K562 (cell line): ENCODE measurements at regions not wholly inside any gene's neighbourhood (a gene's known extent, or its start where the extent isn't known, plus 50 kb on each side); places are given as distances from the start of the nearest gene placed in this dataset.

Experiments used
- ATAC-seq: fragments of 200-7000 bp; cut with Tn5 transposase; 3 replicates; pipeline ENCODE4 v1.9.1; 2020; ENCODE audit warnings: moderate library complexity
- BruUV-seq: library from RNA; stranded (reverse); fragments of 400-500 nt; replicated peaks from 2 replicates; lab custom pipeline; 2021; lab: Mats Ljungman, UMichigan
- CTCF ChIA-PET: fragments of 300-600 bp; formaldehyde crosslinking; extraction: SDS; loops from one replicate; lab custom pipeline; 2021; ENCODE audit warnings: low intra/inter-chr PET ratio; lab: Yijun Ruan, JAX
- POLR2A ChIA-PET: fragments of 300-600, 350-650 bp; sonication (Branson Sonifier 250); formaldehyde crosslinking; extraction: SDS; loops from one replicate; lab custom pipeline; 2021; ENCODE audit warnings: antibody characterized with exemption, inconsistent platforms; lab: Yijun Ruan, JAX
- DNase-seq, 4 experiments: peaks; one replicate each; pipeline versions ENCODE4 v3.0.0 to v3.0.0-alpha.2; 2011 to 2018; ENCODE audit warnings: low spot score in 3 of 4, mixed read lengths in 3 of 4; ENCODE audit errors: extremely low read depth in 1 of 4
- FAIRE-seq: peaks from 2 replicates; lab custom pipeline; 2011; peaks lifted over from hg19 to GRCh38; lab: Jason Lieb, UNC
- H2AFZ ChIP-seq: 2 replicates; pipeline ENCODE4 v1.6.0; 2011; ENCODE audit warnings: low read depth, low read length, control low read depth, inconsistent platforms
- H3K27ac ChIP-seq: fragments of 200-600 bp; 3 replicates; pipeline ENCODE4 v1.8.0; 2011; ENCODE audit warnings: low read depth, mild to moderate bottlenecking, control low read depth, inconsistent platforms, low read length, moderate library complexity, mixed read lengths; ENCODE audit errors: extremely low read depth
- H3K27me3 ChIP-seq, 2 experiments: fragments of 300-600 bp in 1 of 2; 2 replicates in 1 of 2; 3 replicates in 1 of 2; pipeline versions ENCODE4 v1.6.0 to v1.8.0; 2011; ENCODE audit warnings: inconsistent platforms in 2 of 2, low read length in 2 of 2, mild to moderate bottlenecking in 1 of 2, mixed read lengths in 1 of 2, moderate library complexity in 1 of 2; ENCODE audit not compliant: control insufficient read depth in 2 of 2, insufficient read depth in 2 of 2
- H3K36me3 ChIP-seq: fragments of 300-600 bp; 3 replicates; pipeline ENCODE4 v1.8.0; 2011; ENCODE audit warnings: mild to moderate bottlenecking, low read length, inconsistent platforms; ENCODE audit not compliant: control insufficient read depth, insufficient read depth
- H3K4me1 ChIP-seq, 2 experiments: fragments of 200-600 bp in 1 of 2; replicated peaks in 1 of 2; 2 replicates in 1 of 2; 3 replicates in 1 of 2; pipeline versions ENCODE4 v1.5.1 to v1.8.0; 2011; ENCODE audit warnings: inconsistent platforms in 2 of 2, low read length in 2 of 2, mild to moderate bottlenecking in 1 of 2, mixed read lengths in 1 of 2, moderate library complexity in 1 of 2; ENCODE audit not compliant: control insufficient read depth in 2 of 2, insufficient read depth in 2 of 2
- H3K4me2 ChIP-seq: 2 replicates; pipeline ENCODE4 v1.6.1; 2011; ENCODE audit warnings: low read length, control low read depth, inconsistent platforms, mixed read lengths; ENCODE audit not compliant: insufficient read depth
- H3K4me3 ChIP-seq: fragments of 200-600 bp; sonication (generic), shearing (Covaris generic); 2 replicates; pipeline ENCODE4 v1.5.1; 2016; ENCODE audit warnings: control low read depth, inconsistent platforms
- H3K79me2 ChIP-seq: fragments of 200-600 bp; 3 replicates; pipeline ENCODE4 v1.8.0; 2011; ENCODE audit warnings: low read length, inconsistent platforms; ENCODE audit not compliant: control insufficient read depth, insufficient read depth
- H3K9ac ChIP-seq, 2 experiments: 2 replicates each; pipeline versions ENCODE4 v1.6.0 to v1.6.1; 2011; ENCODE audit warnings: low read depth in 2 of 2, low read length in 2 of 2, control low read depth in 1 of 2, inconsistent platforms in 1 of 2, mild to moderate bottlenecking in 1 of 2, mixed read lengths in 1 of 2; ENCODE audit not compliant: insufficient read depth in 1 of 2
- H3K9me1 ChIP-seq: one replicate; pipeline ENCODE4 v1.6.0; 2011; ENCODE audit warnings: inconsistent platforms, mild to moderate bottlenecking, low read length, moderate library complexity; ENCODE audit not compliant: control insufficient read depth, insufficient read depth
- H3K9me3 ChIP-seq: replicated peaks from 2 replicates; pipeline ENCODE4 v1.5.1; 2011; ENCODE audit warnings: low read depth, low read length, inconsistent platforms; ENCODE audit not compliant: control insufficient read depth, insufficient read depth
- H4K20me1 ChIP-seq: replicated peaks from 2 replicates; pipeline ENCODE4 v1.6.1; 2011; ENCODE audit warnings: low read length, inconsistent platforms, mixed read lengths; ENCODE audit not compliant: control insufficient read depth, insufficient read depth
- C11orf30 ChIP-seq: fragments of 450-650 bp; IDR thresholded peaks from 2 replicates; pipeline ENCODE4 v1.6.1; 2016; ENCODE audit warnings: low read depth, mild to moderate bottlenecking
- MAFF ChIP-seq: IDR thresholded peaks from 2 replicates; pipeline ENCODE4 v1.6.1; 2012; ENCODE audit warnings: low read length, improper control_type of control experiment
- MAFG ChIP-seq: fragments of 450-650 bp; conservative IDR thresholded peaks from 2 replicates; pipeline ENCODE4 v1.6.1; 2016; ENCODE audit warnings: missing genetic modification characterization, missing compliant biosample characterization
- MAFK ChIP-seq: IDR thresholded peaks from 2 replicates; pipeline ENCODE4 v1.6.1; 2011; ENCODE audit warnings: low read length, improper control_type of control experiment
- NFE2 ChIP-seq: IDR thresholded peaks from 2 replicates; pipeline ENCODE4 v1.6.1; 2014; ENCODE audit warnings: antibody characterized with exemption, low read depth
- NFE2L1 ChIP-seq: fragments of 450-650 bp; IDR thresholded peaks from 2 replicates; pipeline ENCODE4 v1.6.1; 2016; ENCODE audit warnings: missing genetic modification characterization, low read depth, mild to moderate bottlenecking, missing compliant biosample characterization, moderate library complexity, borderline replicate concordance
- NFIC ChIP-seq: fragments of 450-650 bp; IDR thresholded peaks from 2 replicates; pipeline ENCODE4 v1.6.1; 2017; ENCODE audit warnings: mild to moderate bottlenecking, inconsistent platforms
- PTRF ChIP-seq: fragments of 450-650 bp; IDR thresholded peaks from 2 replicates; pipeline ENCODE4 v1.6.1; 2016; ENCODE audit warnings: mild to moderate bottlenecking, missing genetic modification characterization, missing compliant biosample characterization
- RBM15 ChIP-seq: fragments of 200-400 bp; formaldehyde crosslinking; IDR thresholded peaks from 2 replicates; pipeline ENCODE4 v1.6.1; 2018; ENCODE audit warnings: mild to moderate bottlenecking, low read length, moderate library complexity; ENCODE audit not compliant: insufficient read depth
- RNF2 ChIP-seq: sonication (generic); IDR thresholded peaks from 2 replicates; pipeline ENCODE4 v1.6.1; 2016
- SP2 ChIP-seq: IDR thresholded peaks from 2 replicates; pipeline ENCODE4 v1.6.1; 2011; ENCODE audit warnings: mild to moderate bottlenecking, low read depth, low read length, moderate library complexity; ENCODE audit not compliant: poor library complexity, severe bottlenecking; ENCODE audit errors: extremely low read depth
- SPI1 ChIP-seq: IDR thresholded peaks from 2 replicates; pipeline ENCODE4 v1.6.1; 2011; ENCODE audit warnings: low read depth, low read length, control low read depth, borderline replicate concordance
- TAF7 ChIP-seq: fragments of 450-650 bp; IDR thresholded peaks from 2 replicates; pipeline ENCODE4 v1.6.1; 2016; ENCODE audit warnings: missing genetic modification characterization, missing compliant biosample characterization
- ZNF316 ChIP-seq: fragments of 450-650 bp; IDR thresholded peaks from 2 replicates; pipeline ENCODE4 v1.6.1; 2016
- WGBS: fragments of 100-300 bp; shearing (Covaris generic); methylation state at CpG from one replicate; pipeline ENCODE4 v1.1.6; 2016; ENCODE audit warnings: low coverage, mixed read lengths; ENCODE audit not compliant: insufficient coverage; ENCODE audit errors: missing lambda C conversion rate; 5-methylcytosine and 5-hydroxymethylcytosine counted together
- in situ Hi-C: fragments of 300-500 bp; cut with MboI; formaldehyde crosslinking; loops from 4 replicates; pipeline ENCODE4 v1.15.0; 2018; ENCODE audit warnings: inconsistent platforms, mixed read lengths
- intact Hi-C: fragments of 100-400 bp; cut with micrococcal nuclease; formaldehyde crosslinking; loops from 2 replicates; pipeline ENCODE4 v1.14.2; 2022
- TF ChIP-seq, protein P1 (sequence below), 2 experiments: fragments of 450-650 bp; IDR thresholded peaks; 2 replicates each; pipeline ENCODE4 v1.6.1; 2016; ENCODE audit warnings: mild to moderate bottlenecking in 2 of 2, borderline replicate concordance in 1 of 2, low read depth in 1 of 2, moderate library complexity in 1 of 2

- Histone ChIP-seq H3K4me3 (no peak overlapping the region), H3K9me1 (no peaks in the 10 kb centered on the region), H3K4me2 (peak overlapping the region; percentile 26), H2AFZ (peak overlapping the region; percentile 47; the same call in 1 of the 2 replicates), H3K27me3 (peaks cover 0 to 16% of the 10 kb centered on the region in 2 experiments; a peak in 2 of 5 replicates), H3K9me3 (no peaks in the 10 kb centered on the region), H3K9ac (no peak overlapping the region), H3K27ac (no peak overlapping the region), H3K4me1 (peaks cover 0 to 3% of the 10 kb centered on the region in 2 experiments; a peak in 1 of 5 replicates), H4K20me1 (no peaks in the 10 kb centered on the region), H3K36me3 (no peaks in the 10 kb centered on the region), H3K79me2 (no peaks in the 10 kb centered on the region)
- no peak for ATAC-seq
- no TSS peak for BruUV-seq
- in situ Hi-C loops = no loop called here
- peak; percentile 23 for FAIRE-seq
- CTCF ChIA-PET = no interaction called here
- 2% methylated on average over 5 of the region's 5 CpGs for WGBS
- TF ChIP-seq MAFF (peak; percentile 14; the same call in 1 of the 2 replicates), MAFG (tag) (peak; percentile 68), ZNF316 (peak; percentile 41; the same call in 1 of the 2 replicates), RBM15 (no peak), NFE2 (peak; percentile 71), NFIC (peak; percentile 79), PTRF (tag) (no peak), MAFK (0 out of 2 replicates have a peak, but pooled peaks have one; percentile 24), SP2 (no peak), C11orf30 (peak; percentile 64; the same call in 1 of the 2 replicates), SPI1 (no peak), TAF7 (tag) (no peak), NFE2L1 (tag) (peak; percentile 45; the same call in 1 of the 2 replicates), RNF2 (no peak)
- TF ChIP-seq, protein P1, sequence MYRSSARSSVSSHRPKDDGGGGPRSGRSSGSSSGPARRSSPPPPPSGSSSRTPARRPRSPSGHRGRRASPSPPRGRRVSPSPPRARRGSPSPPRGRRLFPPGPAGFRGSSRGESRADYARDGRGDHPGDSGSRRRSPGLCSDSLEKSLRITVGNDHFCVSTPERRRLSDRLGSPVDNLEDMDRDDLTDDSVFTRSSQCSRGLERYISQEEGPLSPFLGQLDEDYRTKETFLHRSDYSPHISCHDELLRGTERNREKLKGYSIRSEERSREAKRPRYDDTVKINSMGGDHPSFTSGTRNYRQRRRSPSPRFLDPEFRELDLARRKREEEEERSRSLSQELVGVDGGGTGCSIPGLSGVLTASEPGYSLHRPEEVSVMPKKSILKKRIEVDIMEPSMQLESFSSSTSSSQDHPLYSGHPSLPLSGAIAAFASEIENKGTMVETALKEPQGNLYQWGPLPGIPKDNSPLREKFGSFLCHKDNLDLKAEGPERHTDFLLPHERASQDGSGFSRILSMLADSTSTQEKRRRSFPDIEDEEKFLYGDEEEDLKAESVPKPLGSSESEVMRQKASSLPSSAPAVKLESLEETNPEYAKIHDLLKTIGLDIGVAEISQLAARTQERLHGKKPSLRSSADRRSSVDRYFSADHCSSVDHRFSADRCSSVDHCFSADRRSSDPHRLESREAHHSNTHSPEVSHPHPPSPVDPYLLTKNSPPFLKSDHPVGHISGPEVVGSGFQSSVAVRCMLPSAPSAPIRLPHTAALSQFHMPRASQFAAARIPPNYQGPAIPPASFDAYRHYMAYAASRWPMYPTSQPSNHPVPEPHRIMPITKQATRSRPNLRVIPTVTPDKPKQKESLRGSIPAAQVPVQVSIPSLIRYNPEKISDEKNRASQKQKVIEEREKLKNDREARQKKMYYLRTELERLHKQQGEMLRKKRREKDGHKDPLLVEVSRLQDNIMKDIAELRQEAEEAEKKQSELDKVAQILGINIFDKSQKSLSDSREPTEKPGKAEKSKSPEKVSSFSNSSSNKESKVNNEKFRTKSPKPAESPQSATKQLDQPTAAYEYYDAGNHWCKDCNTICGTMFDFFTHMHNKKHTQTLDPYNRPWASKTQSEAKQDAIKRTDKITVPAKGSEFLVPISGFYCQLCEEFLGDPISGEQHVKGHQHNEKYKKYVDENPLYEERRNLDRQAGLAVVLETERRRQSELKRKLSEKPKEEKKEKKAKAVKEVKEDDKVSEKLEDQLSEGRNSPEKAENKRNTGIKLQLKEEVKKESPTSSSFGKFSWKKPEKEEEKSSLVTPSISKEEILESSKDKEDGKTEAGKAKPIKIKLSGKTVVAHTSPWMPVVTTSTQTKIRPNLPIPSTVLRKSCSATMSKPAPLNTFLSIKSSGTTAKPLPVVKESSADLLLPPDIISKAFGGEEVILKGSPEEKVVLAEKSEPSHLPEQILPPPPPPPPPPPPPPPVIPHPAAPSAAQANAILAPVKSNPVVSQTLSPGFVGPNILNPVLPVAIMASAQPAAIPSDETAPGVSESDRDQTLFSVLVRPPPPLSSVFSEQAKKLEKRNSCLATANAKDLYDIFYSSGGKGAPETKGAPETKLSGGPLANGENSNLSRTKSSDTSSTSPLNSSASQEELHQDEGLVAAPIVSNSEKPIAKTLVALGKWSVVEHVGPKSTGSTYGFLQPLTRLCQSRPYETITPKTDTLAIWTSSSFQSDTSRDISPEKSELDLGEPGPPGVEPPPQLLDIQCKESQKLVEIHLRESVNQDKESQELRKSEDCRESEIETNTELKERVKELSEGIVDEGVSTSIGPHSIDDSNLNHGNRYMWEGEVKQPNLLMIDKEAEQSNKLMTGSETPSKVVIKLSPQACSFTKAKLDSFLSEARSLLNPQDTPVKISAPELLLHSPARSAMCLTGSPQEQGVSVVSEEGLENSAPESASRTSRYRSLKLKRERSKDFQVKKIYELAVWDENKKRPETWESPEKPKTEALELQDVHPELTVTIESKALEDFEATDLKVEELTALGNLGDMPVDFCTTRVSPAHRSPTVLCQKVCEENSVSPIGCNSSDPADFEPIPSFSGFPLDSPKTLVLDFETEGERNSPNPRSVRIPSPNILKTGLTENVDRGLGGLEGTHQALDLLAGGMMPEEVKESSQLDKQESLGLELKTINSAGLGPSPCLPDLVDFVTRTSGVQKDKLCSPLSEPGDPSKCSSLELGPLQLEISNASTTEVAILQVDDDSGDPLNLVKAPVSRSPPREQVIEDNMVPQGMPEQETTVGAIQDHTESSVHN (IDR thresholded peaks at IDR 0.05; ENCODE audit: borderline replicate concordance in 1 of 2, low read depth in 1 of 2) = no peak
- POLR2A ChIA-PET = interaction anchor here (0.6 to 1.5 kb wide), 2 partner anchors 9 to 11 kb away, joined by 4 to 7 read pairs; no protein-coding TSS in a partner anchor
- intact Hi-C loops = no loop called here
- no peak for DNase-seq
Measured at GRCh38 chr6:135600086-135600702, 102.7 kb upstream of the AHI1 start.
